HG02623 (cell line): ENCODE measurements at regions not wholly inside any gene's neighbourhood (a gene's known extent, or its start where the extent isn't known, plus 50 kb on each side); places are given as distances from the start of the nearest gene placed in this dataset.
"Not testable (repeated sequence)": the region's sequence is repeated elsewhere in the genome, so short reads cannot be mapped to it uniquely, and the experiment has no call there.

Source experiments
- ATAC-seq: cut with Tn5 transposase; IDR thresholded peaks from one replicate; pipeline ENCODE4 v1.9.1; 2021; ENCODE audit warnings: moderate library complexity; ENCODE audit not compliant: unreplicated experiment

- no peak for ATAC-seq
Measured at GRCh38 chr5:110288766-110289511, 437.5 kb downstream of the TMEM232 start.

GRCh38 chr5:110289512-110289810, 437.0 kb downstream of the TMEM232 start:
- ATAC-seq, result no peak

DNA sequence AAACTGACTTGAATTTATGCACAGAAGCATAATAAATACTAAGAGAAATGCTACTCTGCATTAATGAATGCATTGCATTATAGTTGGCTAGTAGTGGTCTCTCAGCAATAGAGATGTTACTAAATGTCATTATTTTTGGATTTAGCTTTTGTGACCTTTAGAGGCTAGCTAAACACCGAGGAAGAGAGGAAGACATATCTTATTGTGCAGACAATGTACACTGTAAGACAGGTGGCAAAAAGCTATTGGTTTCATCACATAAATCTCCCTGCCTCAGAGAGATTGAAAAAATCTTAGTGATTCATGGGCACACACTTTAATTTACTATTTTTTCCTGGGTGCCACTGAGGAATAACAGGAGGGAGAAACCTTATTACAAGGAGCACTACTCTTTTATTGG, 435.9 kb downstream of the TMEM232 start:
- no peak for ATAC-seq

GRCh38 chr5:110294281-110294680, 432.2 kb downstream of the TMEM232 start:
- no peak for ATAC-seq

DNA sequence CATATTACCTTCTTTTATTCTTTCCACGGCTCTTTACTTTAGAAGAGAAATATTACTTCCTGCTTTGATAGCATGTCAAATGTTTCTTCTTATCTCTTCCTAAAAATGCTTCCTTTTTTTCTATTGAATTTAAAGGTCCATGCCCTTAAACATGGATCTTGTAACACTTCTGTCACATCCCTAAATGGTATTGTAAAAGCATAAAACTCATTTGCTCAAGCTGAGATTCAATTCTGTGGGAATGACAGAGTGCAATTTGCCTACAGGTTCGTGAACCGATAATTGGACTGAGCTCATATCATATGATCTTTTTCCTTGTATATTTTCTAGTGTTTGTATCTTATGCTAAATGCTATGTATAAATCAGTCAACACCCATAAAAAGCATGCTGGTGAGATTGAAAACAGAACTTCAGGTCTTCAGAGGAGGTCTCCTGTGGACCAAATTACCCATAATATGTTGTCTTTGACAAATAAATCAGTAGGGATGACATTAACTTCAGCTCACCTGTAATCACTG, 429.3 kb downstream of the TMEM232 start:
- no peak for ATAC-seq

GRCh38 chr5:110304176-110304575, 422.3 kb downstream of the TMEM232 start:
- no peak for ATAC-seq

DNA sequence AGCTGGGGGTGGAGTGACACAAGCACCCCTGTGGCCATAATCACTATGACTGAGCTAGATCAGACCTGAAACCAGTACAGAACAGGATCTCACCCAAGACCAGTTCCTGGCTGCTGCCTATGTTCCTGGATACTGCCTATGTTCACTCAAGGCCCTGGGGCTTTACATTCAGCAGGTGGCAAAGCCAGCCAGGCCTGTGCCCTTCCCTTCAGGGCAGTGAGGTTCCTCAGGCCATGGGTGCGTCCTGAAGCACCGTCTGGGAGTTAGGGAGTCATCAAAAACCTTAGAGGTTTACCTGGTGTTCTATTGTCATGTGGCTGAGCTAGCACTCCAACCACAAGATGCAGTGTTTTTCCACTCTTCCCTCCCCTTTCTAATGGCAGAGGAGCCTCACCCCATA, 419.8 kb downstream of the TMEM232 start:
- no peak for ATAC-seq

GRCh38 chr5:110309222-110309621, 417.2 kb downstream of the TMEM232 start:
- ATAC-seq, result no peak

GRCh38 chr5:110316566-110316965, 409.9 kb downstream of the TMEM232 start:
- ATAC-seq, result not testable (repeated sequence)

DNA sequence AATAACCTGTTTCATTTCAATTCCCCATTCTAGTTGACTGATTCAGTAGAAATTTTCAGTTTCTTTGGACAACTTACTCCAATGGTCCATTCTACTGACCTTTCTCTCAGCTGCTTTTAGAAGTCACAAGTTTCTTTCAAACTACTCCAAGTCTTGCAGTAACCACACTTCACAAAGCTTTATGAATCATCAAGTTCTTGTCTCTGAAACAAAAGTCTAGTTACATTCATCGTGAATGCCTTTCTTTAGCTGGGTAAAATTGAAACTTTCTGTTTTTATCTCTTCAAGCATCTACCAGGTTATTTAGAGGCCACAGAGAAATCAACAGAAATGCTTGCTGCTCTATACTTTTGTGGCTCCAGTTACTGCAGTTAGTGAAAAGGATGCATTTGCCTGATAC, 405.4 kb downstream of the TMEM232 start:
- no peak for ATAC-seq

GRCh38 chr5:110323357-110323756, 403.1 kb downstream of the TMEM232 start:
- no peak for ATAC-seq

- no peak for ATAC-seq
Measured at GRCh38 chr5:110323832-110324231, 402.6 kb downstream of the TMEM232 start.

- no peak for ATAC-seq
Measured at GRCh38 chr5:110324876-110325275, 401.6 kb downstream of the TMEM232 start.

DNA sequence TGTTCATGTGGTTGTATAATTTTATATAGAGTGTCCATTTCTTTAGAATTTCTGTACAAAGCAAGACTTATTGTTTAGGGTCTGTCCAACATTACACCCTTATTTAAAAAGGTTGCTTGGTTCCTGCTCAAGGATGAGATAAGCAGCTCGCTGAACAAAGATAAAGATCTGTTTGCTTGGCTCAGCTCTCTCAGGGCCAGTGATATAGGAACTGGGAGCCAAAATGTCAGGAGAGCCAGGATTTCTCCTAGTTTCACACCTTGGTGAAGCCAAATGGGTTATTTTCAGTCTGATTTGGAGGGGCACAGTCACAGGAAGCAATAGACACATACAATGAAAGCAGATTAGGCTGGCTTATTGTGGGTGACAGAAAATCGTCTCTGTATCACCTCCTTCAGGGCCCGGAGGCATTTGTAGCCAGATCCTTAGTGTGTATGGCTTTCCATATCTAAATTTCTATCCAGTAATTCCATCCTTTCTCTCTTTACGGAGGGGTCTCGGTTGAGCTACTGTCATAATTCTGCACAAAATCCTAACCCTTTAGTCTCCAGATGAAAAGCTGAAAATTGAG, 396.4 kb downstream of the TMEM232 start:
- no peak for ATAC-seq

GRCh38 chr5:110333384-110333783, 393.1 kb downstream of the TMEM232 start:
- ATAC-seq, result no peak

GRCh38 chr5:110335361-110336066, 391.0 kb downstream of the TMEM232 start:
- no peak for ATAC-seq

- no peak for ATAC-seq
Measured at GRCh38 chr5:110338341-110339083, 388.0 kb downstream of the TMEM232 start.

- ATAC-seq, result no peak
Measured at GRCh38 chr5:110339399-110339798, 387.1 kb downstream of the TMEM232 start.

DNA sequence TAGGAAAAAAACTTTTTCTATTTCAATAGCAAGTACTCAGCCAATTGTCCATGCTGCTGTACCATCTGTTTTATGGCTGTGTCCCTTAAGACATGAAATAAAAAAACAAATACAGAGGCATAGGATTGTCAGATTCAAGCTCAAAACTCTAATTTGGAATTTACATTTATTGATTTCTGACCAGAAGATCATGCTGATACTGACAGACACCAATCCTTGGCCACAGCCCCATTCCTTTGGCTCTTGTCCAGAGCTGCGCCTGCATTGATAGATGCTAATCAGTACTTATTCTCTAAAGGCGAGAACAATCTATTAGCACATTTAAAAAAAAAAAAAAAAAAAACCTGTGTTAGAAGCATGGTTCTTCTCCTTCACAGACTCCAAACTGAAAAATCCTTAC, 384.6 kb downstream of the TMEM232 start:
- ATAC-seq, result no peak

- no peak for ATAC-seq
Measured at GRCh38 chr5:110342683-110343082, 383.8 kb downstream of the TMEM232 start.

GRCh38 chr5:110343616-110344015, 382.9 kb downstream of the TMEM232 start:
- no peak for ATAC-seq
